Natural killer cell (primary cell): ENCODE measurements at regions not wholly inside any gene's neighbourhood (a gene's known extent, or its start where the extent isn't known, plus 50 kb on each side); places are given as distances from the start of the nearest gene placed in this dataset.
"Not testable (repeated sequence)": the region's sequence is repeated elsewhere in the genome, so short reads cannot be mapped to it uniquely, and the experiment has no call there.

ENCODE experiments used
- ATAC-seq, 3 donors: fragments of 150-1000 bp in 2 of 3; fragments of 200-7000 bp in 1 of 3; cut with Tn5 transposase; 1 replicate in 1 of 3; 2 replicates in 2 of 3; pipeline ENCODE4 v1.10.0; 2021; ENCODE audit warnings: mild to moderate bottlenecking in 2 of 3, moderate library complexity in 2 of 3
- DNase-seq, 2 donors: peaks; one replicate each; pipeline versions ENCODE4 v3.0.0 to v3.0.0-alpha.2; 2013 to 2021; ENCODE audit warnings: mixed read lengths in 1 of 2
- H3K27ac ChIP-seq: one replicate; pipeline ENCODE4 v1.5.1; 2013; ENCODE audit warnings: mild to moderate bottlenecking, low read length
- H3K27me3 ChIP-seq: one replicate; pipeline ENCODE4 v1.6.1; 2013; ENCODE audit warnings: low read length; ENCODE audit not compliant: control insufficient read depth, insufficient read depth
- H3K36me3 ChIP-seq: one replicate; pipeline ENCODE4 v1.6.1; 2013; ENCODE audit warnings: low read length; ENCODE audit not compliant: control insufficient read depth, insufficient read depth
- H3K4me1 ChIP-seq: one replicate; pipeline ENCODE4 v1.6.1; 2013; ENCODE audit warnings: low read length; ENCODE audit not compliant: control insufficient read depth, insufficient read depth
- H3K4me3 ChIP-seq: one replicate; pipeline ENCODE4 v1.5.1; 2013; ENCODE audit warnings: low read length
- H3K9me3 ChIP-seq: one replicate; pipeline ENCODE4 v1.6.1; 2013; ENCODE audit warnings: low read length; ENCODE audit not compliant: control insufficient read depth, insufficient read depth
- H3K27ac Mint-ChIP-seq, 2 donors: one replicate each; pipeline ENCODE4 v1.8.0; 2022; ENCODE audit warnings: mild to moderate bottlenecking in 2 of 2, mixed read lengths in 2 of 2, moderate library complexity in 1 of 2
- H3K27me3 Mint-ChIP-seq, 2 donors: one replicate each; pipeline ENCODE4 v1.8.0; 2022; ENCODE audit warnings: low read depth in 2 of 2, mixed read lengths in 2 of 2
- H3K36me3 Mint-ChIP-seq: one replicate; pipeline ENCODE4 v1.8.0; 2022; ENCODE audit warnings: mixed read lengths
- H3K4me1 Mint-ChIP-seq, 2 donors: one replicate each; pipeline ENCODE4 v1.8.0; 2022; ENCODE audit warnings: mixed read lengths in 2 of 2
- H3K4me3 Mint-ChIP-seq: one replicate; pipeline ENCODE4 v1.8.0; 2022; ENCODE audit warnings: mild to moderate bottlenecking, moderate library complexity, mixed read lengths
- H3K9me3 Mint-ChIP-seq, 2 donors: one replicate each; pipeline ENCODE4 v1.8.0; 2022; ENCODE audit warnings: mixed read lengths in 2 of 2
- CTCF ChIP-seq: fragments of 200-600 bp; IDR thresholded peaks from one replicate; pipeline ENCODE4 v1.8.0; 2022; ENCODE audit warnings: antibody characterized with exemption
- WGBS: methylation state at CpG from one replicate; pipeline ENCODE4 v1.1.7; 2013; ENCODE audit warnings: missing lambda C conversion rate; ENCODE audit not compliant: insufficient coverage; 5-methylcytosine and 5-hydroxymethylcytosine counted together
- intact Hi-C: fragments of 100-400 bp; cut with micrococcal nuclease; formaldehyde crosslinking; loops from one replicate; pipeline ENCODE4 v1.14.2; 2022

DNA sequence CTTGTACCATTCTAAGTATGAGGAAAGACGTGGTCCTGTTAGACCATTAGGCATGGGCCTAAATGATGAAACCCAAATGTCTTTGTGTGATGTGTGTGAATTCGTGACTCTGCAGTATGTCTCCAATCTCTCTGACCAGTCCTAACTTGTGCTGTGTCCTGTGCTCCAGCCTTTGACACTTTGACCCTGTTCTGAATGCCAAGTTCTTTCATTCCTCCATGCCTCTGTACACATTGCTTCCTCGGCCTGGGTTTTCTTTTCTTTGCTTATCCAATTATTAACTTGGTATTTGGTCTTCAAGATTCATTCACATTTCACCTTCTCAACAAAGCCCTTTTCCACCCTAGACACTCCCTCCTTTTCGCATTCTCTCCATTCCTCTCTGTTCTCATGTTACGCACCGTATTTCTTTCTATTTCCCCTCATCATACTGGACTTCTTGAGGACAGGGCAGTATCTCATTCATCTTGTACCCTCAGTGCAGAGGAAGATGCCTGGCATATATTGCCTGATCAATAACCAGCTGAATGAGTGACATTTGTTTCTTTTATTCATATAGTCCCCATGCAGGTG is 138.7 kb downstream of the F11 start:
- no peak for ATAC-seq
- H3K4me1 Mint-ChIP-seq: no peaks in the 10 kb centered on the region
- no peak overlapping the region for H3K27ac Mint-ChIP-seq
- no peak overlapping the region for H3K27ac ChIP-seq
- peaks cover 13 to 14% of the 10 kb centered on the region in 2 donors for H3K9me3 Mint-ChIP-seq
- H3K4me3 ChIP-seq: no peak overlapping the region
- H3K27me3 ChIP-seq: no peaks in the 10 kb centered on the region
- no peak for TF ChIP-seq CTCF
- intact Hi-C loops: no loop called here
- H3K27me3 Mint-ChIP-seq: peaks cover 0 to 2% of the 10 kb centered on the region in 2 donors
- H3K4me1 ChIP-seq: no peaks in the 10 kb centered on the region
- no peak for DNase-seq
- no peak overlapping the region for H3K4me3 Mint-ChIP-seq
- 88% methylated on average over 6 of the region's 6 CpGs for WGBS
- H3K36me3 ChIP-seq: no peaks in the 10 kb centered on the region
- H3K36me3 Mint-ChIP-seq: no peaks in the 10 kb centered on the region
- no peaks in the 10 kb centered on the region for H3K9me3 ChIP-seq

- H3K27me3 Mint-ChIP-seq: no peaks in the 10 kb centered on the region
- intact Hi-C loops: no loop called here
- H3K27ac Mint-ChIP-seq: no peak overlapping the region
- H3K36me3 ChIP-seq: no peaks in the 10 kb centered on the region
- ATAC-seq (no peak), DNase-seq (no peak)
- H3K36me3 Mint-ChIP-seq: no peaks in the 10 kb centered on the region
- H3K27me3 ChIP-seq: no peaks in the 10 kb centered on the region
- H3K4me3 Mint-ChIP-seq: no peak overlapping the region
- WGBS: 70% methylated on average over 6 of the region's 6 CpGs
- no peaks in the 10 kb centered on the region for H3K9me3 ChIP-seq
- peaks cover 4 to 6% of the 10 kb centered on the region in 2 donors for H3K9me3 Mint-ChIP-seq
- H3K4me3 ChIP-seq: no peak overlapping the region
- H3K27ac ChIP-seq: no peak overlapping the region
- TF ChIP-seq CTCF: no peak
- no peaks in the 10 kb centered on the region for H3K4me1 ChIP-seq
- no peaks in the 10 kb centered on the region for H3K4me1 Mint-ChIP-seq
Measured at GRCh38 chr4:186400676-186401075, 134.7 kb downstream of the F11 start.

DNA sequence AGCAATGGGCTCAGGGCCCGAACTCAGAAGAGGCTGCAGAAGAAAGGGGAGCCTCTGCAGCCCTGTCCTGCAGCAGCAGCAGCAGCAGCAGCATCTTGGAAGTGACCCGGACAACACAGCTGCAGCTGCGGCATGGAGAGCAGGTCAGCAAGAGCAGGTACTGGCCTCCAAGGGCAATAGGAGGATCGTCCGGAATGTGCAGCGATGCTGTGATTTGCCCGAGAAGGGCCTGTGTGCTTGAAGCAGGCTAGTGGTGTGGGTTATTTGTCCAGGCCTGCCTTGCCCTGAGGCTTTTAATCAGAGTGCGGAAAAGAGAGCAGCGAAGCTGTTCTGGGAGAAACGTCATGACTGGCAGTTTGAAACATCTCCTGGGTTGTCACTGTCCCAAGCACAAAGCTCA is 126.0 kb downstream of the F11 start:
- no peaks in the 10 kb centered on the region for H3K4me1 ChIP-seq
- no peaks in the 10 kb centered on the region for H3K9me3 ChIP-seq
- intact Hi-C loops: no loop called here
- WGBS: 87% methylated on average over 10 of the region's 10 CpGs
- no peaks in the 10 kb centered on the region for H3K36me3 ChIP-seq
- ATAC-seq (no peak), DNase-seq (no peak)
- no peaks in the 10 kb centered on the region for H3K36me3 Mint-ChIP-seq
- H3K4me1 Mint-ChIP-seq: no peaks in the 10 kb centered on the region
- H3K27ac Mint-ChIP-seq: no peak overlapping the region
- H3K27me3 ChIP-seq: no peaks in the 10 kb centered on the region
- no peak overlapping the region for H3K4me3 ChIP-seq
- H3K9me3 Mint-ChIP-seq: peaks cover 0 to 4% of the 10 kb centered on the region in 2 donors
- TF ChIP-seq CTCF: no peak
- H3K4me3 Mint-ChIP-seq: no peak overlapping the region
- H3K27me3 Mint-ChIP-seq: no peaks in the 10 kb centered on the region
- no peak overlapping the region for H3K27ac ChIP-seq

- ATAC-seq, H3K4me1 Mint-ChIP-seq, H3K9me3 Mint-ChIP-seq, H3K4me3 Mint-ChIP-seq, DNase-seq, H3K27ac ChIP-seq, H3K9me3 ChIP-seq, H3K27me3 Mint-ChIP-seq, intact Hi-C loops, H3K36me3 Mint-ChIP-seq, H3K27ac Mint-ChIP-seq, H3K27me3 ChIP-seq, H3K4me1 ChIP-seq, H3K36me3 ChIP-seq, H3K4me3 ChIP-seq: not testable (repeated sequence)
- WGBS: no CpG with 5 or more reads among the region's 1 CpG
Measured at GRCh38 chr4:186384328-186384727, 118.3 kb downstream of the F11 start.
